ENCODE measurements at regions not wholly inside any gene's neighbourhood (a gene's known extent, or its start where the extent isn't known, plus 50 kb on each side); places are given as distances from the start of the nearest gene placed in this dataset.
A peak's percentile ranks its signal among the peaks of the same experiment; 100 is the strongest.
"Not testable (repeated sequence)": the region's sequence is repeated elsewhere in the genome, so short reads cannot be mapped to it uniquely, and the experiment has no call there.

- Histone ChIP-seq H3K9me3 (no peaks in the 10 kb centered on the region), H3K4me3 (no peak overlapping the region), H3K4me1 (no peaks in the 10 kb centered on the region), H3K36me3 (no peaks in the 10 kb centered on the region), H3K27ac (no peak overlapping the region), H3K27me3 (no peaks in the 10 kb centered on the region)
- TF ChIP-seq EP300 (IDR thresholded peaks at IDR 0.05) (no peak), POLR2A (IDR thresholded peaks at IDR 0.05) (no peak), POLR2AphosphoS5 (IDR thresholded peaks at IDR 0.05) (no peak)
- TF ChIP-seq, protein P1, sequence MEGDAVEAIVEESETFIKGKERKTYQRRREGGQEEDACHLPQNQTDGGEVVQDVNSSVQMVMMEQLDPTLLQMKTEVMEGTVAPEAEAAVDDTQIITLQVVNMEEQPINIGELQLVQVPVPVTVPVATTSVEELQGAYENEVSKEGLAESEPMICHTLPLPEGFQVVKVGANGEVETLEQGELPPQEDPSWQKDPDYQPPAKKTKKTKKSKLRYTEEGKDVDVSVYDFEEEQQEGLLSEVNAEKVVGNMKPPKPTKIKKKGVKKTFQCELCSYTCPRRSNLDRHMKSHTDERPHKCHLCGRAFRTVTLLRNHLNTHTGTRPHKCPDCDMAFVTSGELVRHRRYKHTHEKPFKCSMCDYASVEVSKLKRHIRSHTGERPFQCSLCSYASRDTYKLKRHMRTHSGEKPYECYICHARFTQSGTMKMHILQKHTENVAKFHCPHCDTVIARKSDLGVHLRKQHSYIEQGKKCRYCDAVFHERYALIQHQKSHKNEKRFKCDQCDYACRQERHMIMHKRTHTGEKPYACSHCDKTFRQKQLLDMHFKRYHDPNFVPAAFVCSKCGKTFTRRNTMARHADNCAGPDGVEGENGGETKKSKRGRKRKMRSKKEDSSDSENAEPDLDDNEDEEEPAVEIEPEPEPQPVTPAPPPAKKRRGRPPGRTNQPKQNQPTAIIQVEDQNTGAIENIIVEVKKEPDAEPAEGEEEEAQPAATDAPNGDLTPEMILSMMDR (IDR thresholded peaks at IDR 0.05): no peak
- intact Hi-C loops (cut with DNase I; ENCODE audit: low total_unique reads): no loop called here
- WGBS, 5 donors: 77 to 83% (median 83%) methylated on average over 4 of the region's 4 CpGs
- DNase-seq: no peak
Measured at GRCh38 chr11:92607969-92608722, 361.3 kb upstream of the MTNR1B start.

DNA sequence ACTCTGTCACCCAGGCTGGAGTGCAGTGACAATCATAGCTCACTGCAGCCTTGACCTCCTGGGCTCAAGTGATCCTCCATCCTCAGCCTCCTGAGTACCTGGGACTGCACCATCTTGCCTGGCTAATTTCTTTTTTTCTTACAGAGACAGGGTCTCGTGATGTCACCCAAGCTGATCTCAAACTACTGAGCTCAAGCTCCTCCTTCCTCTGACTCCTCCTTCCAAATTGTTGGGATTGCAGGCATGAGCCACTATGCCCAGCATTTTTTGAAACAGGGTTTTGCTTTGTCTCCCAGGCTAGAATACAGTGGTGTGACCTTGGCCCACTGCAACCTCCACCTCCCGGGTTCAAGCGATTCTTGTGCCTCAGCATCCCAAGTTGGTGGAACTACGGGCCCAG lies 358.3 kb upstream of the MTNR1B start:
- no peak overlapping the region for H3K27ac ChIP-seq
- no peaks in the 10 kb centered on the region for H3K36me3 ChIP-seq
- TF ChIP-seq POLR2A (IDR thresholded peaks at IDR 0.05) (no peak), EP300 (IDR thresholded peaks at IDR 0.05) (no peak), POLR2AphosphoS5 (IDR thresholded peaks at IDR 0.05) (no peak)
- TF ChIP-seq, protein P1 (IDR thresholded peaks at IDR 0.05): no peak
- H3K4me1 ChIP-seq: no peaks in the 10 kb centered on the region
- H3K27me3 ChIP-seq: no peaks in the 10 kb centered on the region
- no peak overlapping the region for H3K4me3 ChIP-seq
- 84 to 92% (median 87%) methylated on average over 4 of the region's 4 CpGs for WGBS, 5 donors
- intact Hi-C loops (cut with DNase I; ENCODE audit: low total_unique reads): no loop called here
- no peak for DNase-seq
- H3K9me3 ChIP-seq: no peaks in the 10 kb centered on the region

DNA sequence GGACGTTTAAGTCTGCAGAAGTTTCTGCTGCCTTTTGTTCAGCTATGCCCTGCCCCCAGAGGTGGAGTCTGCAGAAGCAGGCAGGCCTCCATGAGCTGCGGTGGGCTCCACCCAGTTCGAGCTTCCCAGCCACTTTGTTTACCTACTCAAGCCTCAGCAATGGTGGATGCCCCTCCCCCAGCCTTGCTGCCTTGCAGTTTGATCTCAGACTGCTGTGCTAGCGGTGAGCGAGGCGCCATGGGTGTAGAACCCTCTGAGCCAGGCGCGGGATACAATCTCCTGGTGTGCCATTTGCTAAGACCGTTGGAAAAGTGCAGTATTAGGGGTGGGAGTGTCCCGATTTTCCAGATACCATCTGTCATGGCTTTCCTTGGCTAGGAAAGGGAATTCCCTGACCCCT lies 351.4 kb upstream of the MTNR1B start:
- H3K4me3 ChIP-seq; H3K27ac ChIP-seq; H3K27me3 ChIP-seq; H3K36me3 ChIP-seq; intact Hi-C loops (cut with DNase I; ENCODE audit: low total_unique reads); H3K4me1 ChIP-seq; DNase-seq: not testable (repeated sequence)
- peaks cover 0 to 14% (median 5%) of the 10 kb centered on the region in 4 donors for H3K9me3 ChIP-seq
- 80 to 87% (median 86%) methylated on average over 9 to 10 of the region's 10 CpGs for WGBS, 5 donors

- Histone ChIP-seq H3K27me3 (no peaks in the 10 kb centered on the region), H3K4me1 (no peaks in the 10 kb centered on the region), H3K4me3 (no peak overlapping the region), H3K36me3 (no peaks in the 10 kb centered on the region), H3K9me3 (peaks cover 0 to 8% (median 3%) of the 10 kb centered on the region in 4 donors), H3K27ac (no peak overlapping the region)
- intact Hi-C loops (cut with DNase I; ENCODE audit: low total_unique reads): no loop called here
- 69 to 88% (median 75%) methylated on average over 1 of the region's 1 CpG for WGBS, 5 donors
- DNase-seq: no peak
- no peak for TF ChIP-seq POLR2A (IDR thresholded peaks at IDR 0.05)
- TF ChIP-seq EP300 (IDR thresholded peaks at IDR 0.05): no peak
- TF ChIP-seq POLR2AphosphoS5 (IDR thresholded peaks at IDR 0.05): no peak
- TF ChIP-seq, protein P1 (IDR thresholded peaks at IDR 0.05): no peak
Measured at GRCh38 chr11:92623055-92623454, 346.4 kb upstream of the MTNR1B start.

- Histone ChIP-seq H3K4me3 (no peak overlapping the region), H3K36me3 (no peaks in the 10 kb centered on the region), H3K4me1 (no peaks in the 10 kb centered on the region), H3K27ac (no peak overlapping the region), H3K27me3 (no peaks in the 10 kb centered on the region), H3K9me3 (no peaks in the 10 kb centered on the region)
- WGBS, 5 donors: 59 to 76% (median 68%) methylated on average over 1 of the region's 1 CpG
- intact Hi-C loops (cut with DNase I; ENCODE audit: low total_unique reads): no loop called here
- TF ChIP-seq POLR2A (IDR thresholded peaks at IDR 0.05) (no peak), EP300 (IDR thresholded peaks at IDR 0.05) (no peak), POLR2AphosphoS5 (IDR thresholded peaks at IDR 0.05) (no peak)
- TF ChIP-seq, protein P1 (IDR thresholded peaks at IDR 0.05): no peak
- DNase-seq: peak in 1 of 2 donors; percentile 58
Measured at GRCh38 chr11:92625894-92626293, 343.6 kb upstream of the MTNR1B start.

All from stomach (tissue), 8 donors.